ENCODE measurements at regions not wholly inside any gene's neighbourhood (a gene's known extent, or its start where the extent isn't known, plus 50 kb on each side); places are given as distances from the start of the nearest gene placed in this dataset.

- TF ChIP-seq CTCF (IDR thresholded peaks at IDR 0.05) (no peak), POLR2A (IDR thresholded peaks at IDR 0.05) (no peak), EP300 (IDR thresholded peaks at IDR 0.05) (no peak)
These were observed 99.8 kb downstream of the ESM1 start for GRCh38 chr5:54885636-54886035.

All from suprapubic skin (tissue), 3 donors.